GM21381 (cell line): ENCODE measurements at regions not wholly inside any gene's neighbourhood (a gene's known extent, or its start where the extent isn't known, plus 50 kb on each side); places are given as distances from the start of the nearest gene placed in this dataset.

Source experiments
- ATAC-seq: cut with Tn5 transposase; IDR thresholded peaks from one replicate; pipeline ENCODE4 v1.9.1; 2021; ENCODE audit warnings: mild to moderate bottlenecking, moderate library complexity; ENCODE audit not compliant: unreplicated experiment

- no peak for ATAC-seq
Measured at GRCh38 chr2:23323198-23323916, 61.6 kb upstream of the KLHL29 start.

- no peak for ATAC-seq
Measured at GRCh38 chr2:23323917-23324680, 60.9 kb upstream of the KLHL29 start.

GRCh38 chr2:23326330-23326729 lies 58.6 kb upstream of the KLHL29 start:
- no peak for ATAC-seq

- no peak for ATAC-seq
Measured at GRCh38 chr2:23327416-23327815, 57.6 kb upstream of the KLHL29 start.

GRCh38 chr2:23327887-23328286 lies 57.1 kb upstream of the KLHL29 start:
- no peak for ATAC-seq

- no peak for ATAC-seq
Measured at GRCh38 chr2:23330214-23330613, 54.8 kb upstream of the KLHL29 start.
